Esophagus squamous epithelium (tissue), 4 donors: ENCODE measurements at regions not wholly inside any gene's neighbourhood (a gene's known extent, or its start where the extent isn't known, plus 50 kb on each side); places are given as distances from the start of the nearest gene placed in this dataset.

Source experiments
- POLR2A ChIP-seq, 4 donors: fragments of 450-650 bp; IDR thresholded peaks; one replicate each; pipeline ENCODE4 v1.6.1; 2017; ENCODE audit warnings: antibody characterized with exemption in 4 of 4, mild to moderate bottlenecking in 4 of 4, moderate library complexity in 3 of 4
- TF ChIP-seq, protein P1 (sequence below), 6 experiments: fragments of 450-650 bp in 4 of 6; fragments of 200-600 bp in 2 of 6; sonication (generic) in 2 of 6; IDR thresholded peaks; one replicate each; pipeline ENCODE4 v1.5.1; 2016 to 2019; ENCODE audit warnings: antibody characterized with exemption in 6 of 6, mild to moderate bottlenecking in 4 of 6, moderate library complexity in 4 of 6

GRCh38 chr5:38670066-38670465 is 113.6 kb upstream of the LIFR start:
- TF ChIP-seq, protein P1, sequence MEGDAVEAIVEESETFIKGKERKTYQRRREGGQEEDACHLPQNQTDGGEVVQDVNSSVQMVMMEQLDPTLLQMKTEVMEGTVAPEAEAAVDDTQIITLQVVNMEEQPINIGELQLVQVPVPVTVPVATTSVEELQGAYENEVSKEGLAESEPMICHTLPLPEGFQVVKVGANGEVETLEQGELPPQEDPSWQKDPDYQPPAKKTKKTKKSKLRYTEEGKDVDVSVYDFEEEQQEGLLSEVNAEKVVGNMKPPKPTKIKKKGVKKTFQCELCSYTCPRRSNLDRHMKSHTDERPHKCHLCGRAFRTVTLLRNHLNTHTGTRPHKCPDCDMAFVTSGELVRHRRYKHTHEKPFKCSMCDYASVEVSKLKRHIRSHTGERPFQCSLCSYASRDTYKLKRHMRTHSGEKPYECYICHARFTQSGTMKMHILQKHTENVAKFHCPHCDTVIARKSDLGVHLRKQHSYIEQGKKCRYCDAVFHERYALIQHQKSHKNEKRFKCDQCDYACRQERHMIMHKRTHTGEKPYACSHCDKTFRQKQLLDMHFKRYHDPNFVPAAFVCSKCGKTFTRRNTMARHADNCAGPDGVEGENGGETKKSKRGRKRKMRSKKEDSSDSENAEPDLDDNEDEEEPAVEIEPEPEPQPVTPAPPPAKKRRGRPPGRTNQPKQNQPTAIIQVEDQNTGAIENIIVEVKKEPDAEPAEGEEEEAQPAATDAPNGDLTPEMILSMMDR (IDR thresholded peaks at IDR 0.05), result no peak
- TF ChIP-seq POLR2A (IDR thresholded peaks at IDR 0.05), result no peak
